ENCODE measurements at regions not wholly inside any gene's neighbourhood (a gene's known extent, or its start where the extent isn't known, plus 50 kb on each side); places are given as distances from the start of the nearest gene placed in this dataset.

DNA sequence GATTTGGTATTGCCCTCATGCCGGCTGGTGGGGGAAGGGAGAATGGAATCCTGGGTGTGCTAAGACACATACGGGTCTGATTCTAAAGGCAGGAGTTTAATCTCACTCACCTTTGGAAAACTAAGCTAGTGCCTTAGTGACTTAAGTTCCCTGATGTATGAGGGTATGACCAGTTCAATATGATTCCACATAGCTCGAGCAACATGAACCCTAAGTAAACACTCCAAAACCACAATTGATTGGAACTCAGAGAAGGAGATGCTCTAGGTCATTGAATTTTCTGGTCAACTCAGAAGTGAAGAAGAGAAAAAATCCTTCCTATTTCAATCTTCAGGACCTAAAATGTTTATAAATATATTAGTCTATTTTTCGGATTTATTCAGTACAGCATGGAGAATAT, 420.1 kb upstream of the INTU start:
- no peaks in the 10 kb centered on the region for H3K79me2 ChIP-seq (ENCODE audit: insufficient read depth, low read length)
- TF ChIP-seq MTF1 (CRISPR knock-in tag; IDR thresholded peaks at IDR 0.05) (no peak), HOXA5 (CRISPR knock-in tag; IDR thresholded peaks at IDR 0.05) (no peak), JARID2 (CRISPR knock-in tag; IDR thresholded peaks at IDR 0.05; ENCODE audit: insufficient replicate concordance) (no peak), HNF4G (IDR thresholded peaks at IDR 0.05; ENCODE audit: borderline replicate concordance, low read depth, low read length) (no peak), HNF4G (CRISPR knock-in tag; IDR thresholded peaks at IDR 0.05; ENCODE audit: borderline replicate concordance, low read depth) (no peak), ZNF460 (CRISPR knock-in tag; IDR thresholded peaks at IDR 0.05; ENCODE audit: borderline replicate concordance) (no peak)
- no peak overlapping the region for H3K27ac ChIP-seq (ENCODE audit: extremely low read length, insufficient read depth, low read length)
- H3K4me1 ChIP-seq (ENCODE audit: insufficient read depth, low read length), result no peaks in the 10 kb centered on the region
- no peak overlapping the region for H2AFZ ChIP-seq (ENCODE audit: low read length)
- WGBS (ENCODE audit: low lambda C conversion rate), result under 1% methylated on average over 4 of the region's 4 CpGs
- in situ Hi-C loops (cut with HindIII; ENCODE audit: extremely low pct_ligation_motif_present, low pct_unique_long_range_greater_than_20kb) (no loop called here), intact Hi-C loops (cut with micrococcal nuclease; ENCODE audit: unreplicated experiment) (no loop called here)
- no peaks in the 10 kb centered on the region; a peak in 1 of 5 replicates for H3K27me3 ChIP-seq (ENCODE audit: control insufficient read depth in 1 of 2, insufficient read depth in 2 of 2, low read length in 2 of 2)
- H3K4me2 ChIP-seq (ENCODE audit: low read depth, low read length), result no peak overlapping the region
- no peak overlapping the region for H3K9ac ChIP-seq (ENCODE audit: insufficient read depth, low read depth, low read length)
- no peak overlapping the region for H3K4me3 ChIP-seq (replicated peaks in 1 of 3; ENCODE audit: insufficient read depth in 1 of 3, low read depth in 2 of 3, low read length in 3 of 3)
- CTCF ChIA-PET (ENCODE audit: low intra/inter-chr PET ratio, low total read pairs), result no interaction called here
- no peak for FAIRE-seq
- H3K36me3 ChIP-seq (replicated peaks in 1 of 2; ENCODE audit: control insufficient read depth in 1 of 2, insufficient read depth in 2 of 2, low read length in 2 of 2), result no peaks in the 10 kb centered on the region
- no peaks in the 10 kb centered on the region for H3K9me3 ChIP-seq (ENCODE audit: low read length)
- no TSS peak for BruUV-seq (replicated peaks)
- POLR2A ChIA-PET, result no interaction called here
- no peak for DNase-seq (ENCODE audit: low spot score)
- no peaks in the 10 kb centered on the region for H4K20me1 ChIP-seq (ENCODE audit: insufficient read depth, low read length)
- no peak for ATAC-seq

DNA sequence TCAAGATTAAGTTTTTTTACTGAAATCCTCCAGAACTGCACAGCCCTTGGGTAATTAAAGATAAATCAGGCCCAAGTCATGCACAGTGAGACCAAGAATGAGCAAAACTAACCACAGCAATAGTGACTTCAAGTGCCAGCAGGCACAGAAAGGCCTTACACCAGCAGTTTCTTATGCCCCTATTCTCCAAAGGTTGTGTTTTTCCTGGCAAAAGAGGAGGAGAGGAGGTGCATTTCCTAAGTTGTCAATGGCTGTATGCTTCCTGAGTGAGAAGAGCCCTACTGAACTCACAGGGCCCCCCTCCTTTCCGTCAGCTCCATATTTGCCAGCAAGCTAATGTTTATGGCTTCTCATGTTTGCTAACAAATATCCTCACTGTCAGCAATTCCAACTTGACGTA, 418.7 kb upstream of the INTU start:
- no TSS peak for BruUV-seq (replicated peaks)
- H3K9me3 ChIP-seq (ENCODE audit: low read length), result no peaks in the 10 kb centered on the region
- H3K36me3 ChIP-seq (replicated peaks in 1 of 2; ENCODE audit: control insufficient read depth in 1 of 2, insufficient read depth in 2 of 2, low read length in 2 of 2), result no peaks in the 10 kb centered on the region
- no peak overlapping the region for H3K9ac ChIP-seq (ENCODE audit: insufficient read depth, low read depth, low read length)
- no peaks in the 10 kb centered on the region; a peak in 1 of 5 replicates for H3K27me3 ChIP-seq (ENCODE audit: control insufficient read depth in 1 of 2, insufficient read depth in 2 of 2, low read length in 2 of 2)
- DNase-seq (ENCODE audit: low spot score) (no peak), ATAC-seq (no peak), FAIRE-seq (no peak)
- H3K27ac ChIP-seq (ENCODE audit: extremely low read length, insufficient read depth, low read length), result no peak overlapping the region
- POLR2A ChIA-PET, result no interaction called here
- no peak overlapping the region for H3K4me3 ChIP-seq (replicated peaks in 1 of 3; ENCODE audit: insufficient read depth in 1 of 3, low read depth in 2 of 3, low read length in 3 of 3)
- H3K79me2 ChIP-seq (ENCODE audit: insufficient read depth, low read length), result no peaks in the 10 kb centered on the region
- in situ Hi-C loops (cut with HindIII; ENCODE audit: extremely low pct_ligation_motif_present, low pct_unique_long_range_greater_than_20kb), result no loop called here
- no peaks in the 10 kb centered on the region for H4K20me1 ChIP-seq (ENCODE audit: insufficient read depth, low read length)
- no peaks in the 10 kb centered on the region for H3K4me1 ChIP-seq (ENCODE audit: insufficient read depth, low read length)
- H3K4me2 ChIP-seq (ENCODE audit: low read depth, low read length), result no peak overlapping the region
- WGBS (ENCODE audit: low lambda C conversion rate), result 0% methylated on average over 2 of the region's 2 CpGs
- CTCF ChIA-PET (ENCODE audit: low intra/inter-chr PET ratio, low total read pairs), result no interaction called here
- no peak overlapping the region for H2AFZ ChIP-seq (ENCODE audit: low read length)
- intact Hi-C loops (cut with micrococcal nuclease; ENCODE audit: unreplicated experiment), result no loop called here
- TF ChIP-seq ATAD3A (CRISPR knock-in tag; IDR thresholded peaks at IDR 0.05) (no peak), RFX3 (CRISPR knock-in tag; IDR thresholded peaks at IDR 0.05) (no peak), ZNF382 (CRISPR knock-in tag; IDR thresholded peaks at IDR 0.05; ENCODE audit: borderline replicate concordance) (no peak), PCBP2 (optimal IDR thresholded peaks at IDR 0.05; ENCODE audit: low read depth, low read length, poor library complexity, severe bottlenecking) (no peak), MAFK (conservative IDR thresholded peaks at IDR 0.05 in 1 of 2, IDR thresholded peaks at IDR 0.05 in 1 of 2; ENCODE audit: low read length in 2 of 2) (peak; percentile 13 to 26; a peak in 1 of 4 replicates), ZNF33B (CRISPR knock-in tag; IDR thresholded peaks at IDR 0.05) (no peak), MAFF (IDR thresholded peaks at IDR 0.05; ENCODE audit: low read depth, low read length) (0 out of 2 replicates have a peak, but pooled peaks have one; percentile 5), ZNF441 (CRISPR knock-in tag; IDR thresholded peaks at IDR 0.05; ENCODE audit: borderline replicate concordance) (no peak), ZNF282 (IDR thresholded peaks at IDR 0.05; ENCODE audit: partially characterized antibody) (no peak), ZNF547 (CRISPR knock-in tag; IDR thresholded peaks at IDR 0.05) (no peak), ZFP36L1 (CRISPR knock-in tag; IDR thresholded peaks at IDR 0.05) (no peak)
- TF ChIP-seq, protein P1, sequence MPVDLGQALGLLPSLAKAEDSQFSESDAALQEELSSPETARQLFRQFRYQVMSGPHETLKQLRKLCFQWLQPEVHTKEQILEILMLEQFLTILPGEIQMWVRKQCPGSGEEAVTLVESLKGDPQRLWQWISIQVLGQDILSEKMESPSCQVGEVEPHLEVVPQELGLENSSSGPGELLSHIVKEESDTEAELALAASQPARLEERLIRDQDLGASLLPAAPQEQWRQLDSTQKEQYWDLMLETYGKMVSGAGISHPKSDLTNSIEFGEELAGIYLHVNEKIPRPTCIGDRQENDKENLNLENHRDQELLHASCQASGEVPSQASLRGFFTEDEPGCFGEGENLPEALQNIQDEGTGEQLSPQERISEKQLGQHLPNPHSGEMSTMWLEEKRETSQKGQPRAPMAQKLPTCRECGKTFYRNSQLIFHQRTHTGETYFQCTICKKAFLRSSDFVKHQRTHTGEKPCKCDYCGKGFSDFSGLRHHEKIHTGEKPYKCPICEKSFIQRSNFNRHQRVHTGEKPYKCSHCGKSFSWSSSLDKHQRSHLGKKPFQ (CRISPR knock-in tag; IDR thresholded peaks at IDR 0.05; ENCODE audit: insufficient replicate concordance), result no peak
- TF ChIP-seq, protein P2, sequence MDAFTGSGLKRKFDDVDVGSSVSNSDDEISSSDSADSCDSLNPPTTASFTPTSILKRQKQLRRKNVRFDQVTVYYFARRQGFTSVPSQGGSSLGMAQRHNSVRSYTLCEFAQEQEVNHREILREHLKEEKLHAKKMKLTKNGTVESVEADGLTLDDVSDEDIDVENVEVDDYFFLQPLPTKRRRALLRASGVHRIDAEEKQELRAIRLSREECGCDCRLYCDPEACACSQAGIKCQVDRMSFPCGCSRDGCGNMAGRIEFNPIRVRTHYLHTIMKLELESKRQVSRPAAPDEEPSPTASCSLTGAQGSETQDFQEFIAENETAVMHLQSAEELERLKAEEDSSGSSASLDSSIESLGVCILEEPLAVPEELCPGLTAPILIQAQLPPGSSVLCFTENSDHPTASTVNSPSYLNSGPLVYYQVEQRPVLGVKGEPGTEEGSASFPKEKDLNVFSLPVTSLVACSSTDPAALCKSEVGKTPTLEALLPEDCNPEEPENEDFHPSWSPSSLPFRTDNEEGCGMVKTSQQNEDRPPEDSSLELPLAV (CRISPR knock-in tag; conservative IDR thresholded peaks at IDR 0.05; ENCODE audit: low read depth), result no peak
